Fibroblast of lung (primary cell): ENCODE measurements at regions not wholly inside any gene's neighbourhood (a gene's known extent, or its start where the extent isn't known, plus 50 kb on each side); places are given as distances from the start of the nearest gene placed in this dataset.

Experiments
- DNase-seq, 2 donors: peaks; one replicate each; pipeline versions ENCODE4 v3.0.0 to v3.0.0-alpha.2; 2010; ENCODE audit warnings: low read depth in 2 of 2
- H2AFZ ChIP-seq: 2 replicates; pipeline ENCODE4 v1.5.1; 2012; ENCODE audit warnings: low read length, control low read depth, inconsistent platforms
- H3K27ac ChIP-seq: 2 replicates; pipeline ENCODE4 v1.5.1; 2011; ENCODE audit warnings: low read length, control low read depth; ENCODE audit not compliant: insufficient read depth
- H3K27me3 ChIP-seq: 2 replicates; pipeline ENCODE4 v1.5.1; 2011; ENCODE audit warnings: mild to moderate bottlenecking, low read length; ENCODE audit not compliant: control insufficient read depth, insufficient read depth
- H3K36me3 ChIP-seq: 2 replicates; pipeline ENCODE4 v1.5.1; 2011; ENCODE audit warnings: low read length; ENCODE audit not compliant: control insufficient read depth, insufficient read depth
- H3K4me1 ChIP-seq: 2 replicates; pipeline ENCODE4 v1.5.1; 2011; ENCODE audit warnings: low read length; ENCODE audit not compliant: control insufficient read depth, insufficient read depth; ENCODE audit errors: extremely low read depth
- H3K4me2 ChIP-seq: 2 replicates; pipeline ENCODE4 v1.5.1; 2011; ENCODE audit warnings: low read length, control low read depth; ENCODE audit not compliant: insufficient read depth; ENCODE audit errors: extremely low read depth
- H3K4me3 ChIP-seq, 4 experiments: fragments of 200-600 bp in 1 of 4; sonication (generic) in 1 of 4; replicated peaks in 1 of 4; 2 replicates each; pipeline ENCODE4 v1.5.1; 2011 to 2016; ENCODE audit warnings: low read length in 4 of 4, low read depth in 3 of 4, mild to moderate bottlenecking in 3 of 4, control low read depth in 2 of 4, inconsistent platforms in 1 of 4, mixed read lengths in 1 of 4; ENCODE audit not compliant: insufficient read depth in 1 of 4; ENCODE audit errors: control extremely low read depth in 1 of 4
- H3K79me2 ChIP-seq: 2 replicates; pipeline ENCODE4 v1.5.1; 2012; ENCODE audit warnings: mild to moderate bottlenecking, low read length, inconsistent platforms; ENCODE audit not compliant: control insufficient read depth, insufficient read depth
- H3K9ac ChIP-seq: 2 replicates; pipeline ENCODE4 v1.5.1; 2011; ENCODE audit warnings: mild to moderate bottlenecking, low read length, control low read depth; ENCODE audit not compliant: insufficient read depth
- H3K9me3 ChIP-seq: 2 replicates; pipeline ENCODE4 v1.5.1; 2012; ENCODE audit warnings: low read depth, low read length; ENCODE audit not compliant: control insufficient read depth, insufficient read depth
- H4K20me1 ChIP-seq: 2 replicates; pipeline ENCODE4 v1.5.1; 2011; ENCODE audit warnings: low read length; ENCODE audit not compliant: control insufficient read depth, insufficient read depth; ENCODE audit errors: extremely low read depth
- CTCF ChIP-seq, 2 donors: IDR thresholded peaks in 1 of 2; conservative IDR thresholded peaks in 1 of 2; 1 replicate in 1 of 2; 2 replicates in 1 of 2; pipeline ENCODE4 v1.5.1; 2011 to 2012; ENCODE audit warnings: low read length in 2 of 2, control low read depth in 1 of 2, inconsistent platforms in 1 of 2, low read depth in 1 of 2, mild to moderate bottlenecking in 1 of 2
- EZH2 ChIP-seq: IDR thresholded peaks from 2 replicates; pipeline ENCODE4 v1.5.1; 2012; ENCODE audit warnings: low read length, control low read depth, mild to moderate bottlenecking; ENCODE audit errors: missing control alignments

GRCh38 chr6:98578016-98578415 is 256.4 kb upstream of the POU3F2 start:
- H3K9me3 ChIP-seq, result no peaks in the 10 kb centered on the region

GRCh38 chr6:98579079-98579478 is 255.3 kb upstream of the POU3F2 start:
- Histone ChIP-seq H3K9ac (no peak overlapping the region), H3K4me2 (no peak overlapping the region)
- DNase-seq, result peak in 1 of 2 donors; percentile 88

More at GRCh38 chr6:98578016-98578415, 256.4 kb upstream of the POU3F2 start:
- Histone ChIP-seq H3K27ac (no peak overlapping the region), H2AFZ (no peak overlapping the region), H3K9ac (no peak overlapping the region), H3K79me2 (no peaks in the 10 kb centered on the region), H4K20me1 (no peaks in the 10 kb centered on the region), H3K4me3 (no peak overlapping the region), H3K27me3 (no peaks in the 10 kb centered on the region), H3K4me2 (no peak overlapping the region), H3K36me3 (no peaks in the 10 kb centered on the region), H3K4me1 (no peaks in the 10 kb centered on the region)
- TF ChIP-seq EZH2 (no peak), CTCF (conservative IDR thresholded peaks at IDR 0.05 in 1 of 2, IDR thresholded peaks at IDR 0.05 in 1 of 2; ENCODE audit: low read depth in 1 of 2, low read length in 2 of 2) (no peak)
- DNase-seq, result peak in 1 of 2 donors; percentile 40

GRCh38 chr6:98579941-98580340 is 254.4 kb upstream of the POU3F2 start:
- H3K27me3 ChIP-seq, result no peaks in the 10 kb centered on the region
- no peak for TF ChIP-seq EZH2
- no peak for TF ChIP-seq CTCF (conservative IDR thresholded peaks at IDR 0.05 in 1 of 2, IDR thresholded peaks at IDR 0.05 in 1 of 2; ENCODE audit: low read depth in 1 of 2, low read length in 2 of 2)
- H3K79me2 ChIP-seq, result no peaks in the 10 kb centered on the region
- peak in 1 of 2 donors; percentile 69 for DNase-seq
- no peak overlapping the region for H3K9ac ChIP-seq
- H3K36me3 ChIP-seq, result no peaks in the 10 kb centered on the region
- no peaks in the 10 kb centered on the region for H4K20me1 ChIP-seq
- no peak overlapping the region for H3K4me3 ChIP-seq
- H3K4me1 ChIP-seq, result no peaks in the 10 kb centered on the region
- H3K9me3 ChIP-seq, result no peaks in the 10 kb centered on the region
- H3K4me2 ChIP-seq, result no peak overlapping the region
- no peak overlapping the region for H2AFZ ChIP-seq
- H3K27ac ChIP-seq, result no peak overlapping the region

More at GRCh38 chr6:98579079-98579478, 255.3 kb upstream of the POU3F2 start:
- Histone ChIP-seq H3K79me2 (no peaks in the 10 kb centered on the region), H3K36me3 (no peaks in the 10 kb centered on the region), H4K20me1 (no peaks in the 10 kb centered on the region), H3K4me3 (no peak overlapping the region), H3K4me1 (no peaks in the 10 kb centered on the region), H3K27ac (no peak overlapping the region), H3K9me3 (no peaks in the 10 kb centered on the region), H3K27me3 (no peaks in the 10 kb centered on the region), H2AFZ (no peak overlapping the region)
- TF ChIP-seq EZH2 (no peak), CTCF (conservative IDR thresholded peaks at IDR 0.05 in 1 of 2, IDR thresholded peaks at IDR 0.05 in 1 of 2; ENCODE audit: low read depth in 1 of 2, low read length in 2 of 2) (no peak)
